Naive thymus-derived CD4-positive, alpha-beta T cell (primary cell): ENCODE measurements at regions not wholly inside any gene's neighbourhood (a gene's known extent, or its start where the extent isn't known, plus 50 kb on each side); places are given as distances from the start of the nearest gene placed in this dataset.

Experiments used
- ATAC-seq: fragments of 150-1000 bp; cut with Tn5 transposase; 2 replicates; pipeline ENCODE4 v1.10.0; 2021; ENCODE audit warnings: mild to moderate bottlenecking, moderate library complexity
- CTCF ChIA-PET: fragments of 350-600 bp; sonication (Branson Sonifier 250); formaldehyde crosslinking; loops from one replicate; lab custom pipeline; 2021; ENCODE audit warnings: antibody characterized with exemption; lab: Charles Lee
- POLR2A ChIA-PET: fragments of 350-600 bp; sonication (Branson Sonifier 250); formaldehyde crosslinking; loops from one replicate; lab custom pipeline; 2021; ENCODE audit warnings: antibody characterized with exemption, inconsistent platforms; lab: Charles Lee
- DNase-seq, 9 donors: peaks; one replicate each; pipeline versions ENCODE4 v3.0.0 to v3.0.0-alpha.2; 2020 to 2022; ENCODE audit warnings: mixed read lengths in 1 of 9
- H3K27ac ChIP-seq: one replicate; pipeline ENCODE4 v1.7.0; 2013; ENCODE audit warnings: mild to moderate bottlenecking, low read depth, low read length, moderate library complexity
- H3K27me3 ChIP-seq, 2 donors: one replicate each; pipeline ENCODE4 v1.7.0; 2013; ENCODE audit warnings: low read length in 2 of 2, mild to moderate bottlenecking in 2 of 2, moderate library complexity in 2 of 2; ENCODE audit not compliant: control insufficient read depth in 2 of 2, insufficient read depth in 2 of 2
- H3K36me3 ChIP-seq, 3 experiments: 1 replicate in 2 of 3; 2 replicates in 1 of 3; pipeline ENCODE4 v1.7.0; 2013; ENCODE audit warnings: low read length in 3 of 3, mild to moderate bottlenecking in 3 of 3, moderate library complexity in 1 of 3; ENCODE audit not compliant: insufficient read depth in 3 of 3, control insufficient read depth in 2 of 3
- H3K4me1 ChIP-seq, 2 donors: one replicate each; pipeline ENCODE4 v1.7.0; 2013; ENCODE audit warnings: low read length in 2 of 2, mild to moderate bottlenecking in 2 of 2, moderate library complexity in 1 of 2; ENCODE audit not compliant: control insufficient read depth in 2 of 2, insufficient read depth in 2 of 2
- H3K4me3 ChIP-seq: 2 replicates; pipeline ENCODE4 v1.7.0; 2013; ENCODE audit warnings: mild to moderate bottlenecking, low read length
- H3K9me3 ChIP-seq, 3 experiments: 1 replicate in 2 of 3; 2 replicates in 1 of 3; pipeline ENCODE4 v1.7.0; 2013; ENCODE audit warnings: low read length in 3 of 3; ENCODE audit not compliant: control insufficient read depth in 2 of 3
- H3K27ac Mint-ChIP-seq, 9 donors: one replicate each; pipeline ENCODE4 v1.8.0; 2020 to 2022; ENCODE audit warnings: mixed read lengths in 9 of 9, mild to moderate bottlenecking in 8 of 9, moderate library complexity in 5 of 9, inconsistent platforms in 2 of 9
- H3K27me3 Mint-ChIP-seq, 5 donors: one replicate each; pipeline ENCODE4 v1.8.0; 2021 to 2022; ENCODE audit warnings: mixed read lengths in 5 of 5, mild to moderate bottlenecking in 1 of 5
- H3K36me3 Mint-ChIP-seq, 5 donors: one replicate each; pipeline ENCODE4 v1.8.0; 2020 to 2022; ENCODE audit warnings: mixed read lengths in 5 of 5, mild to moderate bottlenecking in 3 of 5, inconsistent platforms in 1 of 5
- H3K4me1 Mint-ChIP-seq, 7 donors: one replicate each; pipeline ENCODE4 v1.8.0; 2020 to 2022; ENCODE audit warnings: mixed read lengths in 7 of 7, mild to moderate bottlenecking in 3 of 7, inconsistent platforms in 1 of 7
- H3K4me3 Mint-ChIP-seq, 10 donors: one replicate each; pipeline ENCODE4 v1.8.0; 2020 to 2022; ENCODE audit warnings: mild to moderate bottlenecking in 10 of 10, mixed read lengths in 10 of 10, moderate library complexity in 6 of 10, inconsistent platforms in 2 of 10
- H3K9me3 Mint-ChIP-seq, 11 donors: one replicate each; pipeline ENCODE4 v1.8.0; 2020 to 2022; ENCODE audit warnings: mixed read lengths in 11 of 11, mild to moderate bottlenecking in 4 of 11, inconsistent platforms in 1 of 11, moderate library complexity in 1 of 11
- intact Hi-C, 2 donors: fragments of 100-400 bp; cut with micrococcal nuclease; formaldehyde crosslinking; loops; one replicate each; pipeline ENCODE4 v1.15.1; 2023

- Histone ChIP-seq H3K36me3 (no peaks in the 10 kb centered on the region), H3K4me1 (no peaks in the 10 kb centered on the region), H3K4me3 (no peak overlapping the region), H3K27ac (no peak overlapping the region), H3K9me3 (no peaks in the 10 kb centered on the region), H3K27me3 (no peaks in the 10 kb centered on the region)
- Mint-ChIP-seq H3K27me3 (peaks cover 0 to 7% (median 0%) of the 10 kb centered on the region in 5 donors), H3K27ac (no peak overlapping the region), H3K9me3 (peaks cover 0 to 5% (median 3%) of the 10 kb centered on the region in 11 donors), H3K4me1 (no peaks in the 10 kb centered on the region), H3K4me3 (no peak overlapping the region), H3K36me3 (no peaks in the 10 kb centered on the region)
- DNase-seq (no peak), ATAC-seq (no peak)
- ChIA-PET CTCF (no interaction called here), POLR2A (no interaction called here)
- intact Hi-C loops: no loop called here
These were observed 739.6 kb upstream of the TBX3 start for GRCh38 chr12:115423546-115423987.

- ChIA-PET CTCF (no interaction called here), POLR2A (no interaction called here)
- H3K27ac Mint-ChIP-seq: no peak overlapping the region
- Histone ChIP-seq H3K27me3 (no peaks in the 10 kb centered on the region), H3K27ac (no peak overlapping the region), H3K4me3 (no peak overlapping the region), H3K4me1 (no peaks in the 10 kb centered on the region), H3K36me3 (no peaks in the 10 kb centered on the region), H3K9me3 (no peaks in the 10 kb centered on the region)
- no peaks in the 10 kb centered on the region for H3K4me1 Mint-ChIP-seq
- intact Hi-C loops: no loop called here
- ATAC-seq (no peak), DNase-seq (no peak)
- no peaks in the 10 kb centered on the region for H3K36me3 Mint-ChIP-seq
- H3K4me3 Mint-ChIP-seq: no peak overlapping the region
- H3K9me3 Mint-ChIP-seq: peaks cover 0 to 5% (median 3%) of the 10 kb centered on the region in 11 donors
- H3K27me3 Mint-ChIP-seq: peaks cover 0 to 7% (median 0%) of the 10 kb centered on the region in 5 donors
These were observed 739.0 kb upstream of the TBX3 start for GRCh38 chr12:115422845-115423545.

- H3K4me1 ChIP-seq: no peaks in the 10 kb centered on the region
- CTCF ChIA-PET: no interaction called here
- Mint-ChIP-seq H3K27ac (no peak overlapping the region), H3K27me3 (peaks cover 0 to 7% (median 0%) of the 10 kb centered on the region in 5 donors), H3K9me3 (peaks cover 0 to 6% (median 0%) of the 10 kb centered on the region in 11 donors), H3K4me1 (no peaks in the 10 kb centered on the region), H3K36me3 (no peaks in the 10 kb centered on the region), H3K4me3 (no peak overlapping the region)
- no peak for DNase-seq
- intact Hi-C loops: loop anchor here in 1 of 2 donors (1.0 kb wide), 1 partner anchor 40 kb away; no protein-coding TSS in a partner anchor
- no peaks in the 10 kb centered on the region for H3K27me3 ChIP-seq
- H3K27ac ChIP-seq: no peak overlapping the region
- no peak for ATAC-seq
- POLR2A ChIA-PET: no interaction called here
- no peaks in the 10 kb centered on the region for H3K9me3 ChIP-seq
- H3K4me3 ChIP-seq: no peak overlapping the region
- no peaks in the 10 kb centered on the region for H3K36me3 ChIP-seq
These were observed 738.1 kb upstream of the TBX3 start for GRCh38 chr12:115421796-115422709.

- no peaks in the 10 kb centered on the region for H3K27me3 ChIP-seq
- H3K27ac Mint-ChIP-seq: no peak overlapping the region
- H3K27ac ChIP-seq: no peak overlapping the region
- no peak overlapping the region for H3K4me3 Mint-ChIP-seq
- H3K4me3 ChIP-seq: no peak overlapping the region
- ChIA-PET CTCF (no interaction called here), POLR2A (no interaction called here)
- intact Hi-C loops: loop anchor here in 1 of 2 donors (1.0 kb wide), 1 partner anchor 41 kb away; no protein-coding TSS in a partner anchor
- DNase-seq (no peak), ATAC-seq (no peak)
- no peaks in the 10 kb centered on the region for H3K4me1 Mint-ChIP-seq
- H3K9me3 ChIP-seq: no peaks in the 10 kb centered on the region
- no peaks in the 10 kb centered on the region for H3K36me3 ChIP-seq
- peaks cover 0 to 7% (median 0%) of the 10 kb centered on the region in 5 donors for H3K27me3 Mint-ChIP-seq
- H3K4me1 ChIP-seq: no peaks in the 10 kb centered on the region
- H3K36me3 Mint-ChIP-seq: no peaks in the 10 kb centered on the region
- H3K9me3 Mint-ChIP-seq: peaks cover 0 to 9% (median 3%) of the 10 kb centered on the region in 11 donors
These were observed 737.4 kb upstream of the TBX3 start for GRCh38 chr12:115421350-115421749.

GRCh38 chr12:115419145-115419646 lies 735.2 kb upstream of the TBX3 start:
- no peak overlapping the region for H3K27ac Mint-ChIP-seq

GRCh38 chr12:115417610-115418009 lies 733.6 kb upstream of the TBX3 start:
- no peaks in the 10 kb centered on the region for H3K27me3 ChIP-seq
- CTCF ChIA-PET: no interaction called here
- Mint-ChIP-seq H3K36me3 (no peaks in the 10 kb centered on the region), H3K9me3 (peaks cover 0 to 16% (median 4%) of the 10 kb centered on the region in 11 donors), H3K27ac (no peak overlapping the region), H3K4me3 (no peak overlapping the region), H3K27me3 (peaks cover 0 to 9% (median 0%) of the 10 kb centered on the region in 5 donors), H3K4me1 (no peaks in the 10 kb centered on the region)
- no peak overlapping the region for H3K4me3 ChIP-seq
- no peaks in the 10 kb centered on the region for H3K36me3 ChIP-seq
- no peaks in the 10 kb centered on the region for H3K9me3 ChIP-seq
- no peak for ATAC-seq
- no peak for DNase-seq
- no peak overlapping the region for H3K27ac ChIP-seq
- POLR2A ChIA-PET: no interaction called here
- H3K4me1 ChIP-seq: no peaks in the 10 kb centered on the region
- intact Hi-C loops: no loop called here

More at GRCh38 chr12:115419145-115419646, 735.2 kb upstream of the TBX3 start:
- no peaks in the 10 kb centered on the region for H3K36me3 ChIP-seq
- no peaks in the 10 kb centered on the region for H3K27me3 ChIP-seq
- no peak overlapping the region for H3K4me3 Mint-ChIP-seq
- H3K9me3 Mint-ChIP-seq: peaks cover 0 to 13% (median 4%) of the 10 kb centered on the region in 11 donors
- CTCF ChIA-PET: no interaction called here
- POLR2A ChIA-PET: no interaction called here
- no peak overlapping the region for H3K27ac ChIP-seq
- H3K9me3 ChIP-seq: no peaks in the 10 kb centered on the region
- H3K36me3 Mint-ChIP-seq: no peaks in the 10 kb centered on the region
- no peak overlapping the region for H3K4me3 ChIP-seq
- intact Hi-C loops: no loop called here
- no peak for ATAC-seq
- no peaks in the 10 kb centered on the region for H3K4me1 Mint-ChIP-seq
- H3K4me1 ChIP-seq: no peaks in the 10 kb centered on the region
- H3K27me3 Mint-ChIP-seq: peaks cover 0 to 9% (median 0%) of the 10 kb centered on the region in 5 donors
- DNase-seq: no peak
